ENCODE measurements at regions not wholly inside any gene's neighbourhood (a gene's known extent, or its start where the extent isn't known, plus 50 kb on each side); places are given as distances from the start of the nearest gene placed in this dataset.
"Not testable (repeated sequence)": the region's sequence is repeated elsewhere in the genome, so short reads cannot be mapped to it uniquely, and the experiment has no call there.

DNA sequence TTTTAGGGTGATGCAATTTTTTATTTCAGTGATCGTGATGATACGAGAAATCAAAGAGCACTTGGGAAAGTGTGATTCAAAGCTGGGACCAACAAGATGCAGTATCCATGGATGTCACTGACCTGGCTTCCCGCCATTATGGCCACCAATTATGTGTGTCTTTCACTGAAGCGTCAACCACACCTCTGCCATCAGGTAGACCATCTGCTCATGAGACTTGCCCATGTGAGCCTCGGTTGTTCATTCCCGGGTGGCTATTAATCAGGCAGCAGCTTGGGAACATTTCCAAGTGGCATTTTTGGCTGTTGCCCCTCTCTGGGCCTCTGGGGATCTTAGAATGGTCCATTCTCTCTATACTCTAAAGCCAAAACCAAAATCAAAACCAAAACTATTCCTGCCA is 436.0 kb upstream of the ADAMTSL1 start:
- no peak for DNase-seq

- no peak for DNase-seq
Measured at GRCh38 chr9:18040327-18040726, 433.6 kb upstream of the ADAMTSL1 start.

DNA sequence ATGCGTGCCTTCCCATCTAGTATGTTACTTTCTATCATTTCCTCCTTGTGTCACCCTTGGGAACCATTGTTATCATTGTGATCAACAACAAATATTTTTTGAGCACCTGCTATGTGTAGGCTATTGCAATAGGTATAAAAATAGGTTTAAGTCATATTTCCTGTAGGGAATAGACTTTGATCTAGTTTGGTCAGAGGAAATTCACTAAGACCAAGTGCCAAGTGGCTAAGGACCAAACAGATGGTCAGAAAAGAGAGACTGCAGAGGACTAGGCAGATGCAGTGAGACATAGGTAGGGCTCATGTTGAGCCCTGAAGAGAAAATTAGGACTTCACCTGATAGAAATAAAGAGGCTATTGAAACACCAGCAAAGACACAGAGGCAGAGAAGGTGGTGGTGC is 430.0 kb upstream of the ADAMTSL1 start:
- DNase-seq: no peak

DNA sequence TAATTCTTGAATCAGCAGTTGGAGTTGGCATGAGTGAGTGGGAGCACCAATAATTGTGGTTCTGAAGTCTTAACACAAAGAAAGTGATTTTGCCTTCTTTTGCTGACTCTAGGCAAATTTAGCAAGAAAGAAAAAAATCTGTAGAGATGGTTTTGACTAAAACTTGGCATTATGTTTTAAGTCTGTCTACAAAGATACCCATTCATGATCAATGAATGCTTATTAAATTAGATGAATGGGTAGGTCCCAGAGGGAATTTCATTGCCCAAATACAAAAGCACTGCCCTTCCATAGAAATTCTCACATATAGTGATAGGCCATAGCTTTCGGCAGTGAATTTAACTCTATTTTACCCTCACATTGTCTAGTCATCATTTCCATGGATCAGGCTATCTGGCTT is 428.6 kb upstream of the ADAMTSL1 start:
- no peak for DNase-seq

DNA sequence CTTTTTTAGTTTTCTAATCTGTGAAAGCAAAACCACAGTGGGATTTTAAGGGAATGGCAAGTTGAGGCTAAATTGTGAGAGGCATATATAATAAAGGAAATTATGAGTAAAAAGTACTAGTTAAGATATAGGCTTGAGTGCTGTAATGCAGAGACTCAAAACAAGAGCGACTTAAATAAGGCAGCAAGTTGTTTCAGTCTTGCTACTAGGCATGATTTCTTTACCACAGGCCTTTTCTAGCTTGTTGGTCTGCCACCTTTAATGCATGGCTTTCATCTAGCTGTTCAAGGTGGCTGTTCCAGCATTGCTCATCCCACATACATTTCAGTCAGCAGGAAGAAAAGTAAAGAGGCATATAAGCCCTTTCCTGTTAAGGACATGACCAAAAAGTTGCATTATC is 427.9 kb upstream of the ADAMTSL1 start:
- DNase-seq: no peak

- DNase-seq: no peak
Measured at GRCh38 chr9:18051638-18052037, 422.3 kb upstream of the ADAMTSL1 start.

DNA sequence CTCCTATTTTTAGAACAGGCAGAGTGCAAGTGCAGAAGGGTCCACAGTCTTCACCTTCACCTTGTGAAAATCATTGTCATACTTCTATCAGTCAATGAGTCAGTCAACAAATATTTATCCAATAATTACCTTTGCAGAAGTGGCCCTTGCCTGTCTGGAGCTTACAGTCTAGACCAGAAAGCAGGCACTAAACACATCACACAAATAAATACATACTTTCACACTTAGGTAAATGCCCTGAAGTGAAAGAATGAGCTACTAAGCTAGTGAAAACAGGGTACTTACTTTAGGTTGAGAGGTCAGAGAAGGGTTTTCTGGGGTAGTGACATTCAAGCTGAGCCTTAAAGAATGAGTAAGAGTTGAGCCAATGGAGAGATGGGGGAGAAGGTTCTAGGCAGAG is 421.9 kb upstream of the ADAMTSL1 start:
- no peak for DNase-seq

GRCh38 chr9:18056269-18056992 is 417.5 kb upstream of the ADAMTSL1 start:
- DNase-seq: no peak

DNA sequence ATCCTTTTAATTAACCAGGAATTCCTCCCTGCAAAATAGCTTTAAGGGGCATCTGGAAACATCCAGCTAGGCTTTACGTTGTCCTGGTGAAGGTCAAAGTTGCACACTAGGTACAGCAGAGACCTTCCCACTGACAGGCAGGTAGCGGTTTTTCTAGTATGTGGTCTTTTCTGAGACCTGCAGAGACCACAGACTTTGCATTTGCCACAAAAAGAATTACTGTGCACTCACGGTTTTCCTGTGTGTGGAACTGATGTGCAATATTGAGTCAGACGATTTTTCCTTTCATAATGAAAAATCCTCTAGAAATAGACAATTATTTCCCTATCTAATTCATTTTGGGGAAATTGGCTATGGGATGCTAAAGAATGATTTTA is 417.0 kb upstream of the ADAMTSL1 start:
- DNase-seq: no peak

DNA sequence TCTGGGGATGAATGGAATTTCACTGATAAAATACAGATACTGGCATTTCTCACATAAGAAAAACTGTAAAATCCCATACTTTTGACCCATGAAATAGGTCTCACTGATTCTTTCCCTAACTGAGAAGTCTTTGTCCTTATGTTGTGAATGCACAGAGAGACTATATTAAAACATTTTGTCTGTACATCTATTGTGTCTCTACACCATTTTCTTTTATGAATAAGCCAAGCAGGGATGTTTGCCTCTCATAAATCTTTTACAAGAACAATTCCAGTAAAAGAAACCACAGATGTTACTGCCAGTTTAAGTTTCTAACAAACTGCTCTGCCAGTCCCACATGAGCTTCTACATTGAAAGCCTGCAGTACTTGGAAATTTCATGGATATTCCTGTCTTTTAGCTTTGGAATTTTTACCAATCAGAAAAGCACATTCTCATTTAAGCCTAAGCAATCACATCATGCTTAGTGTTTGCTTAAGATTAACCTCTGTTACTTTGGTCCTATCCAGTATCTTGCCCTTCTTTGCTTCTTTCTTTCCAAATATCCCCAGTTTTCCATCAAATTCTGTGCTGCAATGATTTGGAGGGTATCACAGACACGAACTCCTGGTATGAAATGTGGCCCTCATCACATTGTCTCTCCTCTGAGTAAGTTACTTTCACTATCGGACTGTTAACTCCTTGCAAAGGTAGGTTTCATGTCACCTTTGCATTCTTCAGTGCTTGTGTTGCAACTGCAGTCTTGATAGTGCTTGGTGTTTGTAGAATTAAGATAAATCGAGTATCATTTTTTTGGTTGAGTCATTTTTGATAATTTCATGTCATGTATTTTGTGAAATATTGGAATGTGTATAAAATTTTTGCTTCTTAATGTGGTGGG is 415.1 kb upstream of the ADAMTSL1 start:
- DNase-seq: no peak

GRCh38 chr9:18059447-18059846 is 414.5 kb upstream of the ADAMTSL1 start:
- no peak for DNase-seq

DNA sequence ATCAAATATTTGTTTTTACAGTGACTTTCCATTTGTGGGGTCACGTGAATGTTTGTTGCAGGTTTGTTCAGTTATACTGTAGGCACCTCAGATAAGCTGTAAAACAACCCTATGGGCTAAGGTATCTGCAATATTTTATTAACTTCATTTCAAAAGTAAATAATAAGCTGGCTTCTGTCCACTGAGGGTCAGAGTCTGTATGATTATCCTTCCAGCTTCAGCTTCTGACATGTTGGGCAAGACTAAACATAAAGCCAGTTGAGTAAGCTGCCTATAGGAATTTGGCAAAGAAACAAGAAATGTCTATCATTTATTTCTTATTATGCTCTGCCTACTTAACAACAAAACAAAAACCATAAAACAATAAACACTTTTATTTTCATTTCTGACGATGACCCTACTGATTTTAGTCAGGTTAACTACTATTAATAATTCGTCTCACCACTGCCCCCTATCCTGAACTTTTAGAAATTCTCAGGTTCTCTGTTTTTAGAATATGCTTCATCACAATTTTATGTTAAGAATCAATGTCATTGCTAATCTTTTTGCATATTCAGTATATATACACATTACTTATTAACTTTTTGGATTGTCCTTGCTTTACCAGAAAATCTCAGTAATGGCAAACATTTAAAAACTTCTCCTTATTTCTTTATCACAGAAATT is 413.6 kb upstream of the ADAMTSL1 start:
- DNase-seq: no peak

DNA sequence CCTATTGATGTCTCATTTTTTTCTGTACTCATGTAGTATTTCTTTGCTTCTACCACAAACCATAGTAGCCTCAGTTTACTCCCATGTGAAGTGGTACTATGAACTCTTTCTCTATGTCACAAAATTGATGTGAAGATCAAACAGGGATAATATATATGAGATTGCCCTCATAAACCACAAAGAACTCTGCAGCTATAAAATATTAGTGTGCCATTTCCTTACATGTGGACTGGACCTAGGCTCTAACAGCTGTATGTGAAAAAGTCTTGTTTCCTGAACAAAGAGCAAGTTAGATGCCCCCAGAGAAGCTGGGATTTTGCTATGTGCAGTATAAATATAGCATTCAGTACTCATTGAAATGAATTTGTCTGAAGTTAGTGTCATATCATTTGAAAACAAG is 412.6 kb upstream of the ADAMTSL1 start:
- no peak for DNase-seq

DNA sequence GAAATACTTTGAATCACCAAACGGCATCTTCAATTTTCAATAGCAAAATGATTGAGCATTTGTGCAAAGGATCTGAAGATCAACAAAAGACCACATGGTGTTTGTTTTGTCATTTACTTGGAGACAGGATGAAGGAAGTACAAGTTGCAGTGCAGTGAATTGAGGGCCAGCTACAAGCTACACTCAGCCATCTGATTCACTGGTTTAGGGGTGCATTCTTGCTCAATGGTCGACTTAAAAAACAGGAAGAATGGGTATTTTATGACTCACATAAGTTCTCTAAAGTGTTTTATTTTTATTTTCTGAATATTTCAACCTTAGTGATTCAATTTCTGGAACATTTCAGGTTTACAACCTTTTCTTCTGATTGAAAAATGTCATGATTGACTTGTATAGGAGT is 412.1 kb upstream of the ADAMTSL1 start:
- DNase-seq: no peak

GRCh38 chr9:18063856-18064390 is 410.0 kb upstream of the ADAMTSL1 start:
- no peak for DNase-seq

- not testable (repeated sequence) for DNase-seq
Measured at GRCh38 chr9:18066608-18067007, 407.3 kb upstream of the ADAMTSL1 start.

- no peak for DNase-seq
Measured at GRCh38 chr9:18067548-18068120, 406.3 kb upstream of the ADAMTSL1 start.

DNA sequence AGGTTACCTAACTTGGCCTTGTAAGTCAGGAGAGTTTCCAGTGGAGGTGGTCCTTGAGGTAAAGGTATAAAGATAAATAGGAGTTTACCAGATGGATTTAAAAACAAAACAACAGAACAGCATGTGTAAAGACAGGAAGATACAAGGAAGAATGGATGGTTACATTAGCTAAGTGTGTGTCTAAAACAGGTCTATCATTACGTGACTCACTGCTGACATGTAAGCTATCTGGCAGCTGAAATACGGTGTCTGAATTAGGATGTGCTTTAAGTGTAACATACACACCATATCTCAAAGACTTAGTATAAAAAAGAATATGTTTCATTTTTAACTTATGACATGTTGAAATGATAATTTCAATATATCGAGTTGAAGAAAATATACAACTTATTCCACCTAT is 405.1 kb upstream of the ADAMTSL1 start:
- no peak for DNase-seq

DNA sequence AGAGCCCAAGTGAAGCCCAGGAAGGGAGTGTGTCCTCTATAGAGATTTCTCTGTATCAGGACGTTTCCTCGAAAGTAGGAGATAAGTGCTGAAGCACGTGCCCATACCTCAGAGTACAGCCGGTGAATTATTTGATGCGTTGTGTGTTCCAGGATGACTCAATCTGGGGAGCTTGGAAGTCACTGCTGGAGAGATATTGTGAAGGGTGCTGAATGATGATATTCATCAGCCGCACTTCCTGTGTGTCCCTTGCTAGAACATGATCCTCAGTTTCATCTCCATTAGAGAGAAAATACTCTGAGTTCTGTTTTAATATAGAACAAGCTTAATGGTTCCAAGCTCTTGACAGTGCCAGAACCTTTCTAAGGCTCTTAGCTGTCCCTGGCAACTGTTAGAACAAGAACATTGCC is 402.3 kb upstream of the ADAMTSL1 start:
- DNase-seq: no peak

DNA sequence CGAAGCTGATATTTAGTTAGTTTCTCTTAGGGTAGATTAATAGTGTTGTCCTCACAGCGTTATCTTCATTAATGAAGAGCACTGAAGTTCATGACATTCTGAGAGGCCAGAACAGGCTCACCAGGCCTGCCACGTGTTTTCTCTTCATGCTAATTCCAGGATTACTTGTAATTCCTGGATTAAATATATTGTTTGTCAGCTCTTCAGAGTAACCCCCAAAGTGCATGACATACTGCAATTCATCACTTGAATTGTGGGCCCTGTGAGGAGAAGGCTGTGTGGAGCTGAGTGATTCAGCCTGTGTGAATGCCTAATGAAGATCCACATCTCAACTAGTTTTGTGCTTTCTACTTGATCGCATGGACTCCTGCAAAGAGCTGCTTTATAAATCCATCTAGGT is 401.0 kb upstream of the ADAMTSL1 start:
- DNase-seq: no peak

DNA sequence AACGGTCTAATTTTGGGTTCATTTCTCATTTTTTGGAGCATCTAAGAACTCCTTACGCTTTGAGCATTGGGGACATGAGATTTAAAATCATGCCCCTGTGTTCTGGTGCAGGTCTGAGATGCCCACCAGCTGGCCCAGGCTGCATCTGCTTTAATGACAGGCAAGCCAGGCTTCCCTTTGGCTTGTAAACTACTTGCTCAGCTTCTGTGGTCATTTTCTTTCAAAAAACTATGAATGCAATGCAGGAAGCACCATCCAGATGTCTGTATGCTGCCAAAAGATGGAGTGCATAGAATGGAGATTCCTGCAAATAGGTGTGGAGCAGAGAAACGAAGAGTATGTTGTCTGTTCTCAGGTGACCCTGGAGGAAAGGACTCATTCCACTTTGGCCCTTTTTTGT is 399.9 kb upstream of the ADAMTSL1 start:
- DNase-seq: no peak

- DNase-seq: no peak
Measured at GRCh38 chr9:18075253-18075952, 398.6 kb upstream of the ADAMTSL1 start.
